ENCODE measurements at regions not wholly inside any gene's neighbourhood (a gene's known extent, or its start where the extent isn't known, plus 50 kb on each side); places are given as distances from the start of the nearest gene placed in this dataset.
"Not testable (repeated sequence)": the region's sequence is repeated elsewhere in the genome, so short reads cannot be mapped to it uniquely, and the experiment has no call there.

- no peak for DNase-seq
These were observed 159.1 kb downstream of the SEC23IP start for GRCh38 chr10:120051671-120052070.

- no peak for DNase-seq
These were observed 160.6 kb downstream of the SEC23IP start for GRCh38 chr10:120052964-120053702.

- not testable (repeated sequence) for DNase-seq
These were observed 167.3 kb downstream of the SEC23IP start for GRCh38 chr10:120059790-120060189.

GRCh38 chr10:120067427-120067826 is 174.9 kb downstream of the SEC23IP start:
- DNase-seq: no peak

GRCh38 chr10:120069700-120070099 is 177.2 kb downstream of the SEC23IP start:
- peak; percentile 43 for DNase-seq

- no peak for DNase-seq
These were observed 182.8 kb downstream of the SEC23IP start for GRCh38 chr10:120075349-120075748.

- no peak for DNase-seq
These were observed 184.6 kb downstream of the SEC23IP start for GRCh38 chr10:120076996-120077706.

GRCh38 chr10:120077707-120078492 is 185.4 kb downstream of the SEC23IP start:
- DNase-seq: no peak

- no peak for DNase-seq
These were observed 192.7 kb downstream of the SEC23IP start for GRCh38 chr10:120085096-120085796.

GRCh38 chr10:120086066-120086465 is 193.5 kb downstream of the SEC23IP start:
- no peak for DNase-seq

DNA sequence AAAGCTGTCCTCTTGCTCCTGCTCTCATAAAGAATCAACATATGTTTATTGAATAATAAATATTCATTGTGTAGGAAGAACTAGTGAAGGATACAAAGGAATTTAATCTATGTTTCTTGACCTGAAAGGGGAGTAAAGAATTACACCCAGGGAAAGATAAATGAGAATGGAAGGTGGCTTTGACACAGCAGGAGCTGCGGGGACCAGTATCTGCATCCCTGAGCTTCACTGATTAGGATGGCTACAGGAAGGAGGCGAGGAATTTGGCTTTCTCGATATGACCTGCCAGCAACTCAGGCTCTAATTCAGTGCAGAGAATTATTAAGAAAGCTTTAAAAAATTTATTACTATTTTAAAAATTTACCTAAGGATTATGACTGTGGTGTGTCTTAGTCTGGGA is 194.6 kb downstream of the SEC23IP start:
- no peak for DNase-seq

GRCh38 chr10:120095875-120096274 is 203.3 kb downstream of the SEC23IP start:
- DNase-seq: no peak

DNA sequence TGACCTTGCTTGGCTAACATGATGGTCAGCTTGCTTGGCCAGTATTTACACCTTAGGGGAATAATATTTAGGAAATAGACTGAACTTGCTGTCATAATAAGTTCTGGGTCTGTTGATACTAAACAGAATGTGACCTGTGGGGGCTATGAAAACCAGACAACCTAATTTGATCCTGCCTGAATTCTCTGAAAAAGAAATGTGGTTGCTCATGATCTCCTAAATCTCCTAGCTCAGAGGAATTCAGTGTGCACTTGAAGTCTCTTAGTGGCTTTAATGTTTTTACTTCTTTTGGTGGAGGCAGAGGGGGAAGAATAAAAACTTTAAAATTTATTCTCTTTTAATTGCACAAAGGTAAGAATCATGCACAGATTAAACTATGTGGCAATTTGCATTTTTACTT is 205.2 kb downstream of the SEC23IP start:
- DNase-seq: no peak

DNA sequence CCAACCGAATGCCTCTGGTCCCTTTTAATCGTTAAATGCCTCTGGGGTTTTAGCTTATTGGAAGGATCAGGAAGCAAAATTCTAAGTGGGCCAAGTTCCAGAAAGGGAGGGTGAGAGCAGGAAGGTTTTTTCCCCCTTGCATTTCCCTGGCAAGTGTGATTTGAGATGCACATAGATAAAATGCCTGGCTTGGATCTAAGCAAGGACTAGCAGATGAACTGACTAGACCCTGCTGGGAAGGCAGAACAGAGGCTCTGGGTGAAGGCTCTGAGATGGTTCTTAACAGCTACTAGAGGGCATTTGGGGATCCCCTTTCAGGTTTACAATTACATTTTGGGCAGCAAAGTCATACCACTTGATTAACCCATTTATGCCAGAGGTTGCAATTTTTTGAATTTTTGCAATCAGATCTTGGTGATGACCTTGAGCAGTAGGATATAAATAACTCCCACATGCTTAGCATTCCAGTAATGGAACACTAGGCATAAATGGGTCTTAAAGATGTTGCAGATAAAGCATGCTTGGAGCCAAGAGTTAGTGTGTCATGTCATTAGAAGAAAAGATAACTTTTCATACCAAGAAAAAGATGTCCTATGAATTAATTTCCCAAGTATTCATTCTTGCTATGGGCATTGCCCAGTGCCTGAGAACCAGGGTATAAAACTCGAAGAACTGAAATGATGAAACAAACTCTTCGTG is 205.9 kb downstream of the SEC23IP start:
- no peak for DNase-seq

GRCh38 chr10:120103738-120104560 is 211.4 kb downstream of the SEC23IP start:
- no peak for DNase-seq

DNA sequence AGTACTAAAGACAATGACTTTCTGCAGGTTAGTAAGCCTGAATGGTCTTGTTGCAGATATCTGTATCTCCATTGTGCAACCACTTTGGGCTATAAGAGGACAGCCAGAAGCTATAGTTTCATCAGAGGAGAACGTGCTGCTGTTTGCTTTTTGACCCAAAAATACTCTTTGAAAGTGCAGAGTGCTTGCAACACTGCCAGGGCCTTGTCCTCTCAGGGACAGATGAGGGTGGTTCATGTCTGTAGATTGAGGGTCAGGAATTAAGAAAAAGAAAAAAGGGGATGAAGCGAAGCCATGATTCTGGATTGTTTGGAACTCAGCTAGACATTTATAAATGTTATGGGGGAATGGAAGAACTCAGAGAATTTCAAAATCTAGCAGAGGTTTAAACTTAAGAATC is 212.5 kb downstream of the SEC23IP start:
- no peak for DNase-seq

GRCh38 chr10:120105492-120105891 is 213.0 kb downstream of the SEC23IP start:
- DNase-seq: no peak

GRCh38 chr10:120108916-120109315 is 216.4 kb downstream of the SEC23IP start:
- no peak for DNase-seq

GRCh38 chr10:120109725-120110124 is 217.2 kb downstream of the SEC23IP start:
- not testable (repeated sequence) for DNase-seq

GRCh38 chr10:120110196-120110595 is 217.7 kb downstream of the SEC23IP start:
- DNase-seq: no peak

- DNase-seq: no peak
These were observed 219.1 kb downstream of the SEC23IP start for GRCh38 chr10:120111628-120112027.
